Activated naive CD8-positive, alpha-beta T cell treated with anti-CD3 and anti-CD28 coated beads, Interleukin-2, amount 10 ng/mL, durations not matched to agents 7 days and 5 days (primary cell): ENCODE measurements at regions not wholly inside any gene's neighbourhood (a gene's known extent, or its start where the extent isn't known, plus 50 kb on each side); places are given as distances from the start of the nearest gene placed in this dataset.
"Not testable (repeated sequence)": the region's sequence is repeated elsewhere in the genome, so short reads cannot be mapped to it uniquely, and the experiment has no call there.

Experiments used
- ATAC-seq: fragments of 150-1000 bp; cut with Tn5 transposase; one replicate; pipeline ENCODE4 v1.10.0; 2021; ENCODE audit warnings: low read depth, moderate library complexity
- POLR2A ChIA-PET: fragments of 350-600 bp; sonication (Branson Sonifier 250); formaldehyde crosslinking; loops from one replicate; lab custom pipeline; 2021; ENCODE audit warnings: antibody characterized with exemption; lab: Charles Lee
- DNase-seq: peaks from one replicate; pipeline ENCODE4 v3.0.0; 2021
- H3K27ac Mint-ChIP-seq: one replicate; pipeline ENCODE4 v1.8.0; 2022; ENCODE audit warnings: mild to moderate bottlenecking, mixed read lengths
- H3K27me3 Mint-ChIP-seq: one replicate; pipeline ENCODE4 v1.8.0; 2022; ENCODE audit warnings: mild to moderate bottlenecking, moderate library complexity, mixed read lengths
- H3K36me3 Mint-ChIP-seq: one replicate; pipeline ENCODE4 v1.8.0; 2021; ENCODE audit warnings: mild to moderate bottlenecking, mixed read lengths
- H3K4me1 Mint-ChIP-seq: one replicate; pipeline ENCODE4 v1.8.0; 2021; ENCODE audit warnings: mixed read lengths
- H3K4me3 Mint-ChIP-seq: one replicate; pipeline ENCODE4 v1.8.0; 2022; ENCODE audit warnings: mild to moderate bottlenecking, moderate library complexity, mixed read lengths
- H3K9me3 Mint-ChIP-seq: one replicate; pipeline ENCODE4 v1.8.0; 2021; ENCODE audit warnings: mixed read lengths

DNA sequence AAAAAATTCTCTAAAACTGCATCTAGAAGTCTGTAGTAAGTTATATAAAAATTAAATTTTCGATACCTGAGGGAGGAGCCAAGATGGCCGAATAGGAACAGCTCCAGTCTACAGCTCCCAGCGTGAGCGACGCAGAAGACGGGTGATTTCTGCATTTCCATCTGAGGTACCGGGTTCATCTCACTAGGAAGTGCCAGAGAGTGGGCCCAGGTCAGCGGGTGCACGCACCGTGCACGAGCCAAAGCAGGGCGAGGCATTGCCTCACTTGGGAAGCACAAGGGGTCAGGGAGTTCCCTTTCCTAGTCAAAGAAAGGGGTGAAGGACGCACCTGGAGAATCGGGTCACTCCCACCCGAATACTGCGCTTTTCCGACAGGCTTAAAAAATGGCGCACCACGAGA is 62.9 kb upstream of the SEMA3D start:
- H3K27ac Mint-ChIP-seq, DNase-seq, H3K4me1 Mint-ChIP-seq, POLR2A ChIA-PET, H3K9me3 Mint-ChIP-seq, ATAC-seq, H3K27me3 Mint-ChIP-seq, H3K4me3 Mint-ChIP-seq, H3K36me3 Mint-ChIP-seq: not testable (repeated sequence)

DNA sequence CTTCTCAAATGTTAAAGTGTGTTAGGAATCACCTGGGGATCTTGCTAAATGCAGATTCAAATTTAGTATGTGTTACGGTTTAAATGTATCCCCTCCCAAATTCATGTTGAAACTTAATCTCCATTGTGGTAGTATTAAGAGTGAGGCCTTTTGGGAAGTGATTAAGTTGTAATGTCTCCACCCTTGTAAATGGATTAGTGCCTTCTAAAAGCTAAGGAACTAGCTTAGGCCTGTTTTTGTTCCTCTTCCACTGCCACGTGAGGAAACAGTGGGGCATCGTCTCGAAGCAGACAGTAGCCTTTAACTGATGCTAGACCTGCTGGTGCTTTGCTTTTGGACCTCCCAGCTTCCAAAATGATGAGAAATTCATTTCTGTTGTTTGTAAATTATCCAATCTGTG is 52.3 kb upstream of the SEMA3D start:
- no peaks in the 10 kb centered on the region for H3K36me3 Mint-ChIP-seq
- POLR2A ChIA-PET = no interaction called here

DNA sequence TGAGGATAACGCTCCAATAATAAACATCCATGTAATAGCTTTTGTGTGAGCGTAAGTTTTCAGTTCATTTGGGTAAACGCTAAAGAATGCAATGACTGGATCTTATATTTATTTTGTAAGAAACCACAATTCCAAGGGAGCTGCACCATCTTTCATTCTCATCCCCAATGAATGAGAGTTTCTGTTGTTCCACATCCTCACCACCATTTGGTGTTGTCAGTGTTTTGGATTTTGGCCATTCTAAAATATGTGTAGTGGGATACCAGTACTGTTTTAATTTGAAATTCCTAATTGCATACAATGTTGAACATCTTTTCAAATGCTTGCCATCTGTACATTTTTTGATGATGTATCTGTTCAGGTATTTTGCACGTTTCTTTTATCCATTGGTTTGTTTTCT is 50.9 kb upstream of the SEMA3D start:
- H3K27ac Mint-ChIP-seq = no peak overlapping the region
- H3K36me3 Mint-ChIP-seq = no peaks in the 10 kb centered on the region
- H3K27me3 Mint-ChIP-seq = no peaks in the 10 kb centered on the region

More for the DNA sequence above, 52.3 kb upstream of the SEMA3D start:
- Mint-ChIP-seq H3K9me3 (no peaks in the 10 kb centered on the region), H3K27ac (no peak overlapping the region), H3K27me3 (no peaks in the 10 kb centered on the region), H3K4me1 (no peaks in the 10 kb centered on the region), H3K4me3 (no peak overlapping the region)
- ATAC-seq = no peak
- no peak for DNase-seq

More for the DNA sequence above, 50.9 kb upstream of the SEMA3D start:
- Mint-ChIP-seq H3K9me3 (no peaks in the 10 kb centered on the region), H3K4me1 (no peaks in the 10 kb centered on the region), H3K4me3 (no peak overlapping the region)
- ATAC-seq (no peak), DNase-seq (no peak)
- POLR2A ChIA-PET = no interaction called here
